ENCODE measurements at regions not wholly inside any gene's neighbourhood (a gene's known extent, or its start where the extent isn't known, plus 50 kb on each side); places are given as distances from the start of the nearest gene placed in this dataset.

DNA sequence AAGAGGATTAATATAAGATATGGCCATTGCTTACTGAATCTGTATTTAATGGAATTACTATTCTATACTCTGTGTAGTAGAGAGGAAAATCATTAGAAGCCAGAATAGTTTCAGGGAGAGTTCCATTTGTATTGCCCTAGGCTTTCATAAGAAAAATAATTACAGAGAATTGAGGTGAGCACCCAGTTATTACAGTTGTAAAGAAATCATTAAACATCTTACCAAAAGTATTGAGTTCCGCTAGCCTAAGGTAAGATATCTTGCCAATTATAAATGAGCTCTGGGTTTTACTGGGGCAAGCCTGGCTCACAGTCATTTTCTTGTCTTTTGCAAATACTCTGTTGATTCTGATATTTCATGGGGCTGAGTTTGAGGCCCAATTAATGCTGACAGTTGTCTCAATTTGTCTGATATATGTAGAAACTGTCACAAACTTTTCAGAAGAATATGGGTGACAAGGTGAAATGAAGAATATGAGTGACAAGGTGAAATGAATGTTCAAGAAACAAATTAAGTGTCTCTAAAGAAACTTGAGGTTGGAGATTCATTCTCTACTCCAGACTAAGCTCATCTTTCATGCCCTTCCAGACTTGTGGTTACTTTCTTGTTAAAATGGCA is 127.8 kb downstream of the PTGER3 start:
- Histone ChIP-seq H3K9me3 (ENCODE audit: insufficient read depth, low read length) (no peaks in the 10 kb centered on the region), H3K9ac (ENCODE audit: low read length) (no peak overlapping the region), H3K4me1 (ENCODE audit: low read length) (no peaks in the 10 kb centered on the region), H3K79me2 (ENCODE audit: low read length) (no peaks in the 10 kb centered on the region), H3K4me2 (ENCODE audit: low read length) (no peak overlapping the region), H2AFZ (ENCODE audit: low read depth, low read length) (no peak overlapping the region), H3K27ac (ENCODE audit: low read length) (no peak overlapping the region), H3K27me3 (ENCODE audit: low read depth, low read length) (no peaks in the 10 kb centered on the region), H3K36me3 (replicated peaks; ENCODE audit: low read depth, low read length) (no peaks in the 10 kb centered on the region), H3K4me3 (ENCODE audit: low read length) (no peak overlapping the region), H4K20me1 (ENCODE audit: insufficient read depth, low read length) (no peaks in the 10 kb centered on the region)
- TF ChIP-seq, protein P1, sequence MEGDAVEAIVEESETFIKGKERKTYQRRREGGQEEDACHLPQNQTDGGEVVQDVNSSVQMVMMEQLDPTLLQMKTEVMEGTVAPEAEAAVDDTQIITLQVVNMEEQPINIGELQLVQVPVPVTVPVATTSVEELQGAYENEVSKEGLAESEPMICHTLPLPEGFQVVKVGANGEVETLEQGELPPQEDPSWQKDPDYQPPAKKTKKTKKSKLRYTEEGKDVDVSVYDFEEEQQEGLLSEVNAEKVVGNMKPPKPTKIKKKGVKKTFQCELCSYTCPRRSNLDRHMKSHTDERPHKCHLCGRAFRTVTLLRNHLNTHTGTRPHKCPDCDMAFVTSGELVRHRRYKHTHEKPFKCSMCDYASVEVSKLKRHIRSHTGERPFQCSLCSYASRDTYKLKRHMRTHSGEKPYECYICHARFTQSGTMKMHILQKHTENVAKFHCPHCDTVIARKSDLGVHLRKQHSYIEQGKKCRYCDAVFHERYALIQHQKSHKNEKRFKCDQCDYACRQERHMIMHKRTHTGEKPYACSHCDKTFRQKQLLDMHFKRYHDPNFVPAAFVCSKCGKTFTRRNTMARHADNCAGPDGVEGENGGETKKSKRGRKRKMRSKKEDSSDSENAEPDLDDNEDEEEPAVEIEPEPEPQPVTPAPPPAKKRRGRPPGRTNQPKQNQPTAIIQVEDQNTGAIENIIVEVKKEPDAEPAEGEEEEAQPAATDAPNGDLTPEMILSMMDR (IDR thresholded peaks at IDR 0.05; ENCODE audit: low read depth, low read length) = no peak
- TF ChIP-seq EZH2phosphoT487 (IDR thresholded peaks at IDR 0.05; ENCODE audit: low read depth) = no peak
